Activated T-cell treated with anti-CD3 and anti-CD28 coated beads, Interleukin-2, amount 50 U/mL, for 24 hours (primary cell): ENCODE measurements at regions not wholly inside any gene's neighbourhood (a gene's known extent, or its start where the extent isn't known, plus 50 kb on each side); places are given as distances from the start of the nearest gene placed in this dataset.
"Not testable (repeated sequence)": the region's sequence is repeated elsewhere in the genome, so short reads cannot be mapped to it uniquely, and the experiment has no call there.

Experiments
- DNase-seq: peaks from one replicate; pipeline ENCODE4 v3.0.0-alpha.2; 2020
- H3K27ac Mint-ChIP-seq: 2 replicates; pipeline ENCODE4 v1.8.0; 2020; ENCODE audit warnings: mild to moderate bottlenecking, mixed read lengths
- H3K27me3 Mint-ChIP-seq: 2 replicates; pipeline ENCODE4 v1.8.0; 2020; ENCODE audit warnings: mixed read lengths
- H3K36me3 Mint-ChIP-seq: 2 replicates; pipeline ENCODE4 v1.8.0; 2020; ENCODE audit warnings: low read depth, mixed read lengths
- H3K4me1 Mint-ChIP-seq: 2 replicates; pipeline ENCODE4 v1.8.0; 2020; ENCODE audit warnings: low read depth, mixed read lengths
- H3K4me3 Mint-ChIP-seq: 2 replicates; pipeline ENCODE4 v1.8.0; 2020; ENCODE audit warnings: mild to moderate bottlenecking, moderate library complexity, mixed read lengths
- H3K9me3 Mint-ChIP-seq: 2 replicates; pipeline ENCODE4 v1.8.0; 2020; ENCODE audit warnings: mixed read lengths

DNA sequence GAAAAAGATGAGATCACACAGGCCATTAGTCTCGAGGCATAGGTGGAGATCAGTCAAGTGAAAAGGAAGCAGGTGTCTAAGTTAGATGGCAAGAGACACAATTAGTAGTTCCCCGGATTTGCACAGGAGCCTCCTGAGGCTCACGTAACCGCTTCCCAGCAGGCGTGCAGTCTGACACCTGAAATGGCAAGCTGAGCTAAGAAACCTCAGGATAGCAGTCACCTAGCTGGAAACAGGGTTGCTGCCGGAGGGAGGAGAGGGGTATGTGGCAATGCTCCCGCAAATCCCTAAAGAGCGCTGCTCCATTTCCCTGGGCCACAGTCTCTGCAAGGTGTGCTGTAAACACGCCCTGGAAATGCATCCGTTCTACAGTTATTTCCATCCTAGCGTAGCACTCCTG lies 1151.0 kb downstream of the DIAPH3 start:
- H3K36me3 Mint-ChIP-seq: no peaks in the 10 kb centered on the region
- no peak overlapping the region for H3K4me3 Mint-ChIP-seq
- H3K27me3 Mint-ChIP-seq: no peaks in the 10 kb centered on the region
- DNase-seq: no peak
- H3K9me3 Mint-ChIP-seq: peaks cover 1% of the 10 kb centered on the region
- H3K27ac Mint-ChIP-seq: no peak overlapping the region
- H3K4me1 Mint-ChIP-seq: no peaks in the 10 kb centered on the region

DNA sequence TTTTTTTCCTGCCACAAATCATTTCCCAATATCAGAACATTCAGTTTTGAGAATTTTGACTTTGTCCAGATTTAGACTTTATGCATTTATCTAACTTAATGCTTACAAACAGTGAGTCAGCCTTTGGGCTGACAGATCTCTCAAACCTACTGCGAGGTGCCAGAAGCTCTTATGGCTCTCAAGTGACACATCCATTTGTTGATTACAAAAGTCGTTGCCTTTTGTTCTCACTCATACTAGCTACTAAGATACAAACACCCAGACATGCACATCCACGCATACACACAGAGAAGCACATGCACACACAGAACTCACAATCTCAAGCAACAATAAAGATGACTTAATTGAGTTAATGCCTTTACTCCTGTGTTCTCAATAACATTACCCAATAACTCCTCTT lies 1147.5 kb downstream of the DIAPH3 start:
- Mint-ChIP-seq H3K36me3 (no peaks in the 10 kb centered on the region), H3K27me3 (no peaks in the 10 kb centered on the region), H3K4me1 (no peaks in the 10 kb centered on the region), H3K4me3 (no peak overlapping the region), H3K27ac (no peak overlapping the region), H3K9me3 (peaks cover 7% of the 10 kb centered on the region)
- no peak for DNase-seq

DNA sequence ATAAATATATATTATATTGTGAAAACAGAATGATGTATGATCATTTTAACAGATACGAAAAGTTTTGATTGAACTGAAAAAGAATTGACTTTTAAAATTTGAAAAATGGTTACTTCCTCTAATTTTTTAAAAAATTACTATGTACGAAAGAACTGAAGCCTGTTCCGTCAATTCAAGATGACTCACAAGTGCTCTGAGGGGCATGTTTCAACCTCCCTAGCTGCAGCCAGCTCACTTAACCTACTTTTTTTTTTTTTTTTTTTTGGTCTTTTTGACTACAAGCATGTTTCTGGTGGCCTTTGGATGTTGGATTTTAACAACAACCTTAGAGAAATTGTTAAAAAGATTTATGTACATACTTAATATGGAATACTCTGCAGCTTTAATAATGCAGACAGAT lies 1139.3 kb downstream of the DIAPH3 start:
- Mint-ChIP-seq H3K4me3 (no peak overlapping the region), H3K4me1 (no peaks in the 10 kb centered on the region), H3K27ac (no peak overlapping the region), H3K9me3 (peaks cover 2% of the 10 kb centered on the region), H3K27me3 (no peaks in the 10 kb centered on the region), H3K36me3 (no peaks in the 10 kb centered on the region)
- no peak for DNase-seq

DNA sequence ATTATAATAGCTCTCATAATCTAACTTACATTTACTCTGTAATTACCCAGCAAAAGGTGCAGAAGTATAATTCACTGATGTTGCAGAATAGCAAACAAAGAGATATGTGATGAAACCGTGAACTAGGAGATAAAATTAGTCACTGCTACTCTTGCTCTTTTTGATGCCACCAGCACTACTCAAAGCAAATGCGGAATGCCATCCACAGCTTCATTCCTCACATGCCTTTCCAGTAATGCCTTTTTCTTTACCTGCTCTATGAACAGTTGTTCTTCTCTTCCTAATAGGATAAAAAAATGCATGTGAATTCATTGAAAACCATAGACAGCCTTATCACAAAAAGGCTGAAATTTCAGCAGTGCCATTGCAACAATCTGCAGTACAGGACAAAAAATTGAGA lies 1129.5 kb downstream of the DIAPH3 start:
- no peaks in the 10 kb centered on the region for H3K27me3 Mint-ChIP-seq
- no peaks in the 10 kb centered on the region for H3K36me3 Mint-ChIP-seq
- no peaks in the 10 kb centered on the region for H3K4me1 Mint-ChIP-seq
- peaks cover 2% of the 10 kb centered on the region for H3K9me3 Mint-ChIP-seq
- H3K4me3 Mint-ChIP-seq: no peak overlapping the region
- no peak overlapping the region for H3K27ac Mint-ChIP-seq
- DNase-seq: no peak

DNA sequence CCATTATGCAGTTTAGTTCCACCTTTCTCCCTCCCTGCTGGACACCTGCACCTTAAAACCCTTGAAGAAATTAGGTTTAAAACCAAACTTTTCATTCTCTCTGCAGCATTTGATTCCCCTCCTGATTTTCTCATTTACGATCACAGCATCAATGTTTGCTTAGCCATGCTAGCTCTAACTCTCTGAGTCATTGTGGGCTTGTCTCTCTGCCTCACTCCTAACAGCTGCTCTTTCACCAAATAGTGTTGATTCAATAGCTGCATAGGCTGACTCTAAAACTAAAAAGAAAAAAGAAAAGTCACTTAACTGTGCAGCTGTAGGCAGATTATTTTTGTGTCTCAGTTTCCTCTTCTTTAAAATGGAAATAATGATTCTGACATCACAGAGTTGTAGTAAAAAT lies 1124.9 kb downstream of the DIAPH3 start:
- H3K4me1 Mint-ChIP-seq: no peaks in the 10 kb centered on the region
- H3K9me3 Mint-ChIP-seq: peaks cover 7% of the 10 kb centered on the region
- no peaks in the 10 kb centered on the region for H3K27me3 Mint-ChIP-seq
- no peak for DNase-seq
- no peak overlapping the region for H3K27ac Mint-ChIP-seq
- H3K4me3 Mint-ChIP-seq: no peak overlapping the region
- no peaks in the 10 kb centered on the region for H3K36me3 Mint-ChIP-seq

DNA sequence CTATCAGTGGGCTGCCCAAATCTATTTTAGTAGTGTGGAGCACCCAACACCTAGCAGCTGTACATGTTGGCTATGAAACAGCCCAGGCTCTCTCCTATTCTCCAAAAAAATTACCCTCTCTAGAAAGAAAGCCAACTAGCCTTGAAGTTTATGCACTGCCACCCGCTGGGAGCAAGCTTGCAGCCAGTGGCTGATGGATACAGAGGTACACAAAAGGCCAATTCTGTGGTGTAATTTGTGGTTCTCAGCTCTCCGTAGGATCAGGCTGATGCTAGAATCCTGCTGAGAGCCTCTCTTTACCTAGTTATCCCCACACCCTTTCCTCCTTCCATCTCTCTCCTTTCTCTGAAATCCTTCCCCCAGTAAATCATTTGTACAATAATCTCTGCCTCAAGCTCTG lies 1120.7 kb downstream of the DIAPH3 start:
- no peak overlapping the region for H3K27ac Mint-ChIP-seq
- DNase-seq: no peak
- no peak overlapping the region for H3K4me3 Mint-ChIP-seq
- H3K4me1 Mint-ChIP-seq: no peaks in the 10 kb centered on the region
- H3K27me3 Mint-ChIP-seq: no peaks in the 10 kb centered on the region
- H3K36me3 Mint-ChIP-seq: no peaks in the 10 kb centered on the region
- peaks cover 7% of the 10 kb centered on the region for H3K9me3 Mint-ChIP-seq

DNA sequence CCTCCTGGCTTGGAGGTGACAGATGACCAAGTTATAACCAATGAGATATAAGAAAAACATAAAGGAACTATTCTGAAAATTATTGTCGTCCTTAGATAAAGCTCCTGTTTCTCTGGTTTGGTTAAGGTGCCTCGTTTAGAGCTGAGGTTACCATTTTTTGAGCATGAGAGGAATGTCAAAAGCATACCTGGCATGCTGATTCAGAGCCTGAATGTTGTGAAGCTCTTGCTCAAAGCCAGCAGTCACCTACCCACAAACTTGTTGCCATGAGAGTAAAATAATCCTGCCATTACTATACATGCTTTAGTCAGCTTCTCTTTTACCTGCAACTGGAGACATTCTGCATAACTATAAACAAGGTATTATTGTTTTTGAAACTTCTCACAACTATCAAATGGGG lies 1116.2 kb downstream of the DIAPH3 start:
- H3K9me3 Mint-ChIP-seq: peaks cover 4% of the 10 kb centered on the region
- no peak overlapping the region for H3K4me3 Mint-ChIP-seq
- H3K36me3 Mint-ChIP-seq: no peaks in the 10 kb centered on the region
- no peak overlapping the region for H3K27ac Mint-ChIP-seq
- H3K27me3 Mint-ChIP-seq: no peaks in the 10 kb centered on the region
- DNase-seq: no peak
- no peaks in the 10 kb centered on the region for H3K4me1 Mint-ChIP-seq

DNA sequence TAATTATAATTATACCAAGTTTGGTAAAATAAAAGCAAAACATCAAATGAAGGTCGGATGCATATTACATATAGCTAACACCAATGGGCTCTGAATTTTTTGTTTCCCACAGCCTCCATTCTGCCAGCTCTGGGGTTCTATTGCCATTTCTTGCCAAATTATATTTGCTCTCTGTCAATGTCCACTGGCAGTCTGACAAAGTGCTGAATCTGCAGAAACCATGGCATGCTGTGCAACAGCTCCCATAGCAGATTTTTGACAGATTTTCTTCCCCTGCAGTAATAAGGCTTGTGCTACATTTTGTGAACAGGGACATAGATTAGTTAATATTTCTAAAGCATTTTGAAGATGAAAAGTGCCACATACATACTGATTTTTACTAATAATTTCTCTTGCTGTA lies 1102.1 kb downstream of the DIAPH3 start:
- Mint-ChIP-seq H3K27ac (no peak overlapping the region), H3K36me3 (no peaks in the 10 kb centered on the region), H3K27me3 (no peaks in the 10 kb centered on the region), H3K9me3 (no peaks in the 10 kb centered on the region), H3K4me1 (no peaks in the 10 kb centered on the region), H3K4me3 (no peak overlapping the region)
- no peak for DNase-seq

DNA sequence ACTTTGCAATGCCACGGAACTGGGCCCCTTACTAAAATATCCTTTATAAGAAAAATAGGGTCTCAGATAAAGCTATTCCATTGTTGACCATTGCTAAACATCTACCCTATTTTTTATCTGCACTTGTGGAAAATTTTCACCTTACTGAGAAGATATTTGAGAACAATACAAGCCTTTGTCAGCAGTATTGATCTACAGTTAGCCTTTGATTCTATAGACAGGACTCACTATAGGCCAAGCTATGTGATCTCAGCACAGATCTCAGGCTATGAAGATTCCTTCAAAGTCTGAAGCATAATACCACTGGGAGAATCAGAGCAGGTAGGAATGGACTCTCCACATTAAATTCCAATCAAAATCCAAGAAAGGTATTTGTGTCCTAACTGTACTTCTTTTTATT lies 1099.7 kb downstream of the DIAPH3 start:
- Mint-ChIP-seq H3K9me3 (no peaks in the 10 kb centered on the region), H3K4me1 (no peaks in the 10 kb centered on the region), H3K36me3 (no peaks in the 10 kb centered on the region), H3K27me3 (no peaks in the 10 kb centered on the region), H3K4me3 (no peak overlapping the region), H3K27ac (no peak overlapping the region)
- DNase-seq: no peak

DNA sequence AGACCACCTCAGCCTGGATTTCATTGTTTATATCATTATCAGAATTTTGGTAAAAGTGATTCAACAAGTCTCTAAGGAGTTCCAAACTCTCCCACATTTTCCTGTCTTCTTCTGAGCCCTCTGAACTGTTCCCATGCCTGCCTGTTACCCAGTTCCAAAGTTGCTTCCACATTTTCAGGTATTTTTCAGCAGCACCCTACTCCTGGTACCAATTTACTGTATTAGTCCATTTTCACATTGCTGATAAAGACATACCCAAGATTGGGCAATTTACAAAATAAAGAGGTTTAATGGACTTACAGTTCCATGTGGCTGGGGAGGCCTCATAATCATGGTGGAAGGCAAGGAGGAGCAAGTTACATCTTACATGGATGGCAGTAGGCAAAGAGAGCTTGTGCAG lies 1087.3 kb downstream of the DIAPH3 start:
- not testable (repeated sequence) for H3K4me3 Mint-ChIP-seq, H3K27me3 Mint-ChIP-seq, H3K4me1 Mint-ChIP-seq, H3K36me3 Mint-ChIP-seq, DNase-seq, H3K27ac Mint-ChIP-seq
- H3K9me3 Mint-ChIP-seq: peaks cover 16% of the 10 kb centered on the region

DNA sequence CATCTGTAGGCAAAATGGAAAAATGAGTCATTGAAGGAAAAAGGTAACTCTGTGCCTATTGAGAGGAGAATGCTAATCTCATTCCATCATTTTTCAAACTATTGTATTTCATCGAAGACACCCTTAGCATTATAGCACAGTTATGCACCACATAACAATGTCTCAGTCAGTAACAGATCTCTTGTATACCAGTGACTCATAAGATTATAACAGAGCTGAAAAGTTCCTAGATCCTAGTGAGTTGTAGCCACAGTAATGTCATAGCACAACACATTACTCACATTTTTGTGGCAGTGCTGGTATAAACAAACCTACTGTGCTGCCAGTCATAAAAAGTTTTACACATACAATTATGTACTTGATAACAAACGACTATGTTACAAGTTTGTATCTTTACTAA lies 1077.6 kb downstream of the DIAPH3 start:
- no peaks in the 10 kb centered on the region for H3K9me3 Mint-ChIP-seq
- H3K27ac Mint-ChIP-seq: no peak overlapping the region
- no peaks in the 10 kb centered on the region for H3K36me3 Mint-ChIP-seq
- H3K27me3 Mint-ChIP-seq: no peaks in the 10 kb centered on the region
- H3K4me3 Mint-ChIP-seq: no peak overlapping the region
- H3K4me1 Mint-ChIP-seq: no peaks in the 10 kb centered on the region
- DNase-seq: no peak

DNA sequence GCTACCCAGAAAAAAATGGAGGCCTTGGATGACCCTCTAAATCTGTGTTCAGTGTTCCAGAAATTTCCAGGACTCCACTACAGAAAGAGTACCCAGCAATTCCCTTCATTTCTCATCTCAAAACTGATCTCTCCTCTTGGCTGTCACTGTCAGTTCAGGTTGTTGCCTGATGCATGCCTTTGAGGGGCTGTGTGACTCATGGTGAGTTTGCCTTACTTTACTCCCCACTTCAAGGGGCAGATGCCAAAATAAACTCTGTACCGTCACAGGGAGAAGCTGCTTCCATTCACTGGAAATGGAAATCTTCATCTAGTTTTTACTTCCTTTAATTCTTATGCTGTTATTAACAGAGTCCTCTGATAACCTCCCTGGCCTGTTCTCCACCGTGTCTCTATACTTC lies 1075.0 kb downstream of the DIAPH3 start:
- no peaks in the 10 kb centered on the region for H3K36me3 Mint-ChIP-seq

DNA sequence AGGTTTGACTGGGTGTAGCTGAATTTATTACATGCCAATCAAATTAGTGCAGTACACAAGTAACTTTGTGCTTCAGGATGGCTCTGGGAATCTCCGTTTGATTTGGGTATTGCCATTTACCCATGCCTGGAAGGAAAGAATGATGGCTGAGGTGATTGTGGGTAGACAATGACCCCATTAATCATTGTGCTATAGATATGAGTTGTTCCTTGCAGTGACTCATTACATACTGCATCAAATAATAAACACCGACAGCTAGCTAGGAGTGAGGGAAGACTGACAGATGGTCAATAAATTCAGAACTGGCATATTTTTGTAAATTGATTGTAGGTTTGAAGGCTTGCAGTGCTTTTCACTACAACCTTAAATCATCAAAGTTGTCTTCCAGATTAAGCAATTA lies 1069.5 kb downstream of the DIAPH3 start:
- peaks cover 2% of the 10 kb centered on the region for H3K9me3 Mint-ChIP-seq
- no peaks in the 10 kb centered on the region for H3K36me3 Mint-ChIP-seq
- no peaks in the 10 kb centered on the region for H3K4me1 Mint-ChIP-seq
- no peak overlapping the region for H3K4me3 Mint-ChIP-seq
- H3K27me3 Mint-ChIP-seq: no peaks in the 10 kb centered on the region
- no peak overlapping the region for H3K27ac Mint-ChIP-seq
- no peak for DNase-seq

More for the DNA sequence above, 1075.0 kb downstream of the DIAPH3 start:
- H3K27me3 Mint-ChIP-seq: no peaks in the 10 kb centered on the region
- H3K4me1 Mint-ChIP-seq: no peaks in the 10 kb centered on the region
- H3K4me3 Mint-ChIP-seq: no peak overlapping the region
- no peaks in the 10 kb centered on the region for H3K9me3 Mint-ChIP-seq
- DNase-seq: no peak
- H3K27ac Mint-ChIP-seq: no peak overlapping the region

DNA sequence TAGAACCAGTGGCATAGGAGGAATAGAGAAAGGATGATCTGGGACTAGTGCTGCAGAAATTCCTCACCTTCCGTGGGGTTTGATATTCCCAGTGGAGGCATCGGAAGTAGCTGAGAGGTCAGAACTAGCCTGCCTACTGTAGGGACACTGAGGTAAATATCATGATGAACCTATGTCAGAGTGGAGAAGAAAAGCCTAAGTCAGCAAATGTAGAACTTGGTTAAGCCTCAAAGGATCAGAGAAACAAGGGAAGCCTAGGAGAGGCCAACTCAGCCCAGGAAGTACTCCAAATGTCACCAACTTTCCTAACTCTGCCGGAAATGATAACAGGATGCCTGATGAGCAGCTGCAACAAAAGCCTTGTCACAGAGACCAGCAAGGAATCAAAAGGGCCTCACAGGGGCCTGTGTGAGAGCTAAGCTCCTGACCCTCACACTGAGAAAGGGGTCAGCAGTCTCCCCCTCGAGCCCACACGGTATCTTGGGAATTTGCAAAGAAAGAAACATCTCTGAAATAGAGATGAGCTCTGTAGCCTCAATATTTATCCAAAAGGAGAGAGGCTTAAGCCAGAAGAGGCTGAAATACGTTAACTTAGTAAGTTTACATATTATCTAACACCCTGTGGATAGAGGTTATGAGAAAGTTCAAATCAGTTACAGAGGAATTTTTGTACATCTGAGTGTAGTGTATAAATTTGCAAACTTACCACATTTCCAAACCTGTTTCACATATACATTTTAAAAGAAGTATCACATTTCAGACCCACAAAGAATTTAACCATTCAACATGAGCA lies 1064.3 kb downstream of the DIAPH3 start:
- no peak for DNase-seq
- Mint-ChIP-seq H3K27ac (no peak overlapping the region), H3K27me3 (no peaks in the 10 kb centered on the region), H3K9me3 (no peaks in the 10 kb centered on the region), H3K36me3 (no peaks in the 10 kb centered on the region), H3K4me1 (no peaks in the 10 kb centered on the region), H3K4me3 (no peak overlapping the region)

DNA sequence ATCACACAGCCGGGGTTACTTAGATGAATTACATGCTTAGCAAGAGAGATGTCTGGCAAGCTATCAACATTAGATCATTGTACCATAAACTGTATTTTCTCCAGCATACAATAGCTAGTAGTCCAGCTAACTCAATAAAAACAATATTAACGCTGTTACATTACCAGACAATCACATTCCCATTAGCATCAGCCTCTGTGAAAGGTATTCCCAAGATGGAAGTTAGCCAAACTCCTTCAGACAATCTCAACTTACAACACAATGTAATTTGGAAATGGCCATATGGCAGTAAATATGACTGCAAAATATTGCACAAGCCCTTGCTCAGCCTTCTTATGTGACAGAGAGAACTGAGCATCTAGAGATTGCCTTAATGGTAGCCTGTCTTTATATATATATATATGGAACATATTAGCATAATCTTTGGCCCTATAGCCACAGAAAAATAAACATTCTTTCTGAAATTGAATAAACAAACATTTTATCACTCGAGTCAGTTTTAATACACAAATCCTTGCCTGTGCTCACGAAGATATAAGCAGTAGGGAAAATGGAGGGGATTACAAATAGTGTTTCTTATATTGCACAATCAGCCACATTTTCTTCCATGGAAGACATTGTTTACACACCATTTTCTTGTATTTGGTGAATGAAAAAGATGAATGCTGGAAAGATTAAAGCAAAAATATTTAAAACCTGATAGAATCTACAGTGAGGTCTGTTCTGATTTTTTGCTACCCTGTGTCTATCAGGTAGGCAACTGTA lies 1060.5 kb downstream of the DIAPH3 start:
- Mint-ChIP-seq H3K27ac (no peak overlapping the region), H3K27me3 (no peaks in the 10 kb centered on the region), H3K4me1 (no peaks in the 10 kb centered on the region), H3K36me3 (no peaks in the 10 kb centered on the region), H3K9me3 (peaks cover 11% of the 10 kb centered on the region), H3K4me3 (no peak overlapping the region)
- no peak for DNase-seq
